Muscle layer of colon (tissue), 2 donors: ENCODE measurements at regions not wholly inside any gene's neighbourhood (a gene's known extent, or its start where the extent isn't known, plus 50 kb on each side); places are given as distances from the start of the nearest gene placed in this dataset.
"Not testable (repeated sequence)": the region's sequence is repeated elsewhere in the genome, so short reads cannot be mapped to it uniquely, and the experiment has no call there.

ENCODE experiments used
- H3K27ac ChIP-seq: one replicate; pipeline ENCODE4 v1.7.0; 2013; ENCODE audit warnings: low read depth, mild to moderate bottlenecking, low read length, moderate library complexity
- H3K27me3 ChIP-seq, 2 donors: one replicate each; pipeline ENCODE4 v1.7.0; 2013; ENCODE audit warnings: low read length in 2 of 2, mild to moderate bottlenecking in 2 of 2; ENCODE audit not compliant: insufficient read depth in 2 of 2, control insufficient read depth in 1 of 2
- H3K36me3 ChIP-seq: one replicate; pipeline ENCODE4 v1.7.0; 2013; ENCODE audit warnings: mild to moderate bottlenecking, low read length; ENCODE audit not compliant: insufficient read depth
- H3K4me1 ChIP-seq: one replicate; pipeline ENCODE4 v1.7.0; 2013; ENCODE audit warnings: mild to moderate bottlenecking, low read length; ENCODE audit not compliant: insufficient read depth
- H3K4me3 ChIP-seq, 2 donors: one replicate each; pipeline ENCODE4 v1.7.0; 2013; ENCODE audit warnings: low read length in 2 of 2, low read depth in 1 of 2, mild to moderate bottlenecking in 1 of 2, moderate library complexity in 1 of 2
- H3K9ac ChIP-seq: one replicate; pipeline ENCODE4 v1.7.0; 2013; ENCODE audit warnings: low read length
- H3K9me3 ChIP-seq: one replicate; pipeline ENCODE4 v1.7.0; 2013; ENCODE audit warnings: mild to moderate bottlenecking, low read length
- donor health status: abdominal sarcoma.
- donor health status: Adenocarcinoma of cecum.

GRCh38 chr15:31433091-31433490 is 106.5 kb downstream of the KLF13 start:
- Histone ChIP-seq H3K27me3 (no peaks in the 10 kb centered on the region), H3K9me3 (no peaks in the 10 kb centered on the region), H3K9ac (no peak overlapping the region), H3K36me3 (no peaks in the 10 kb centered on the region), H3K4me3 (no peak overlapping the region), H3K27ac (no peak overlapping the region), H3K4me1 (peaks cover 10% of the 10 kb centered on the region)

- no peaks in the 10 kb centered on the region for H3K36me3 ChIP-seq
- H3K27me3 ChIP-seq = no peaks in the 10 kb centered on the region
- no peak overlapping the region for H3K9ac ChIP-seq
- no peaks in the 10 kb centered on the region for H3K9me3 ChIP-seq
- H3K27ac ChIP-seq = no peak overlapping the region
- no peak overlapping the region for H3K4me3 ChIP-seq
- H3K4me1 ChIP-seq = peaks cover 10% of the 10 kb centered on the region
Observed at GRCh38 chr15:31433574-31433973, 106.9 kb downstream of the KLF13 start.

DNA sequence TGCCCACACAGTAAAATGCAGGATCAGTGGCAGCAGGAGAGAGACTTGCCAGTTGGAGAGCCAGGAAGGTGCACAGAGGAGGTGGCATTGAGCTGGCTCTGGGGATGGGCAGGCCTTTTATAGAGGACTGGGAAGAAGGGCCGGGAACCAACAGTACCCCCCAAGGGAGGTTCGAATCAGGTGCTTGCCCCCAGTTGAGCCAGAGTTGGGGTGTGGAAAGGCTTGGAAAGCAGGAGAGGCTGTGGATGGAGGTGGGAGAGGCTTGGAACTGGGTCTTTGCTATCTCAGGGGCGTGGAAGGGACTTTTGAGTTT is 107.6 kb downstream of the KLF13 start:
- Histone ChIP-seq H3K27ac (no peak overlapping the region), H3K36me3 (no peaks in the 10 kb centered on the region), H3K4me3 (no peak overlapping the region), H3K27me3 (no peaks in the 10 kb centered on the region), H3K4me1 (peaks cover 10% of the 10 kb centered on the region), H3K9ac (no peak overlapping the region), H3K9me3 (no peaks in the 10 kb centered on the region)

GRCh38 chr15:31434588-31435260 is 108.1 kb downstream of the KLF13 start:
- H3K9me3 ChIP-seq = no peaks in the 10 kb centered on the region
- peaks cover 10% of the 10 kb centered on the region for H3K4me1 ChIP-seq
- H3K9ac ChIP-seq = no peak overlapping the region
- no peaks in the 10 kb centered on the region for H3K36me3 ChIP-seq
- no peaks in the 10 kb centered on the region for H3K27me3 ChIP-seq
- H3K4me3 ChIP-seq = peak overlapping the region in 1 of 2 donors; percentile 44
- no peak overlapping the region for H3K27ac ChIP-seq

DNA sequence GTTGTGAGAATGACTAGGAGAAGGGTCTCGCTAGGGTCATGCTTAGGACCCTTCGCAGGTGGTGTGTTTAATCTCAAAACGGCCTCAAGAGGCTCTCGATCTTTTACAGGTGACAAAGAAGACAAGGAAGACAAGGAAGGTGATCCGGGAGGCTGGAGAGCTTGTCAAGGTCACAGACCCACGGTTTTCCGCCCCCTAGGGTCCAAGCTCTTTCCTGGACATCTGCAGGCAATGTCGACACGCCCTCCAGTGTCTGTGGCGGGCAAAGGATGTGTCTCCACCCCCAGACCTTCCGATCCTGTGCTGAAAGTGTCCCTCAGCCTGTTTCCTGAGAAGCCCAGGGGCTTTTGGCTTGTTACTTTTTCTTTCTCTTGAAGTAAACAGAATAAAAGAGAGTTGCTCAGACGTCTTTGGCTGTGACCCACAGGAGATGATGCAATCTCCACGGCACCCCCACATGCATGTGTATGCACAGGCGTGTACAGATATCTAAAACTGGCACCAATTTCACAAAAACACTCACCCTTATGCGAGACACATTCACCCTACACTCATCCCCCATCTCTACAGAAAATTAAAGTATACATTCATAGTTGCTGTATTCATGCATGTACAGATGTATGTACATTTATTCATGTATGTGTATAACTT is 108.8 kb downstream of the KLF13 start:
- H3K4me1 ChIP-seq = peaks cover 10% of the 10 kb centered on the region
- no peak overlapping the region for H3K27ac ChIP-seq
- H3K4me3 ChIP-seq = peak overlapping the region in 1 of 2 donors; percentile 44
- no peaks in the 10 kb centered on the region for H3K36me3 ChIP-seq
- H3K27me3 ChIP-seq = no peaks in the 10 kb centered on the region
- H3K9ac ChIP-seq = peak overlapping the region; percentile 17
- H3K9me3 ChIP-seq = no peaks in the 10 kb centered on the region

GRCh38 chr15:31435912-31436628 is 109.4 kb downstream of the KLF13 start:
- H3K4me1 ChIP-seq = peaks cover 10% of the 10 kb centered on the region
- no peak overlapping the region for H3K9ac ChIP-seq
- H3K27me3 ChIP-seq = no peaks in the 10 kb centered on the region
- no peaks in the 10 kb centered on the region for H3K9me3 ChIP-seq
- no peaks in the 10 kb centered on the region for H3K36me3 ChIP-seq
- H3K27ac ChIP-seq = no peak overlapping the region
- no peak overlapping the region for H3K4me3 ChIP-seq

- H3K36me3 ChIP-seq = no peaks in the 10 kb centered on the region
- H3K27me3 ChIP-seq = no peaks in the 10 kb centered on the region
- no peaks in the 10 kb centered on the region for H3K9me3 ChIP-seq
- H3K9ac ChIP-seq = no peak overlapping the region
- H3K4me1 ChIP-seq = peaks cover 10% of the 10 kb centered on the region
- no peak overlapping the region for H3K4me3 ChIP-seq
- H3K27ac ChIP-seq = no peak overlapping the region
Observed at GRCh38 chr15:31437686-31438085, 111.1 kb downstream of the KLF13 start.

DNA sequence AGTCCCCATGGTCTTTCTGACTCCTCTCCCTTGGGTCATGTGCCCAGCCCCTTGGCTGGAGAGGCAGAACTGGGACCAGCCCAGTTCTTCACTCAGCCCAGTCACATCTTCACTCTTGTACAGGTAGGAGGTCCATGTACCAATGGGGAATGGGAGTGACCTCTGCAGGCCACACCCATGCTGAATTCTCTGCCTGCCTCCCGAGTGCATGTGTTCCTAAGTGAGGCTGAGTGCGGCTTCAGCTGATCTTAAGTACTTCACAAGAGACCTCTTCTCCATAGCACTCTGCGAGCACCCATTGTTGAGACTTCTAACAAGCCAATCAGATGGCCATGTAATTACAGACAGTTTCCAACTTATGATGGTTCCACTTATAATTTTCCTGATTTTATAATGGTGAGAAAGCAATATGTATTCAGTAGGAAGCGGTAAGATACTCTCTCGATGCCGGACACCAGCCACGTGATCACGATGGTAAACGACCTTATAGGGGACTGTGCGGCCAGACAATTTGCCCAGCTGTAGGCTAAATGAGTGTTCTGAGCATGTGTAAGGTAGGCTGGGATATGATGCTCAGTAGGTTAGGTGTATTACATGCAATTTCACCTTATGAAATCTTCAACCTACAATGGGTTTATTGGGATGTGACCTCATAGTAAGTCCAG is 112.1 kb downstream of the KLF13 start:
- Histone ChIP-seq H3K27ac (no peak overlapping the region), H3K4me3 (no peak overlapping the region), H3K9me3 (no peaks in the 10 kb centered on the region), H3K9ac (no peak overlapping the region), H3K36me3 (no peaks in the 10 kb centered on the region), H3K27me3 (no peaks in the 10 kb centered on the region), H3K4me1 (peaks cover 10% of the 10 kb centered on the region)

DNA sequence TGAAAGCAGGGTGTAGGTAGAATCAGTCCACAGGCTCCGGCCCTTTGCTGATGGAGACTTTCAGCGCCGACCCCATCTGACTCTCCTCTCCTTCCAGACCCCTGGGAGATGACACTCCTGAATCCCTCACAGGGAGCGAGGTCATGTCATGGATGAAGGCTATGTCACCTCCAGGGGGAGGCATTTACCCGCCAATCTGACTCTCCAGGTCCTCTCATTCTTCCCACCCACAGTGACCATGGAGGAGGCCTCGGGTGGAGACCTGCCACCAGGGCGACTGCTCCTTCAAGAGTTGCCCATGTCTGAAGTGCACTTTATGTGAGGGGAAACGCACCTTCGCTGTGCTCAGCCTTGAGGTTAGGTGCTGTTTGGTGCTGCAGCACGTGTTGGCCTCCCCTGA is 112.7 kb downstream of the KLF13 start:
- Histone ChIP-seq H3K4me1 (peaks cover 10% of the 10 kb centered on the region), H3K27ac (no peak overlapping the region), H3K9me3 (no peaks in the 10 kb centered on the region), H3K9ac (no peak overlapping the region), H3K4me3 (no peak overlapping the region), H3K27me3 (no peaks in the 10 kb centered on the region), H3K36me3 (no peaks in the 10 kb centered on the region)

GRCh38 chr15:31440216-31440615 is 113.6 kb downstream of the KLF13 start:
- H3K4me3 ChIP-seq = peak overlapping the region in 1 of 2 donors; percentile 52
- H3K9ac ChIP-seq, H3K27ac ChIP-seq: not testable (repeated sequence)

DNA sequence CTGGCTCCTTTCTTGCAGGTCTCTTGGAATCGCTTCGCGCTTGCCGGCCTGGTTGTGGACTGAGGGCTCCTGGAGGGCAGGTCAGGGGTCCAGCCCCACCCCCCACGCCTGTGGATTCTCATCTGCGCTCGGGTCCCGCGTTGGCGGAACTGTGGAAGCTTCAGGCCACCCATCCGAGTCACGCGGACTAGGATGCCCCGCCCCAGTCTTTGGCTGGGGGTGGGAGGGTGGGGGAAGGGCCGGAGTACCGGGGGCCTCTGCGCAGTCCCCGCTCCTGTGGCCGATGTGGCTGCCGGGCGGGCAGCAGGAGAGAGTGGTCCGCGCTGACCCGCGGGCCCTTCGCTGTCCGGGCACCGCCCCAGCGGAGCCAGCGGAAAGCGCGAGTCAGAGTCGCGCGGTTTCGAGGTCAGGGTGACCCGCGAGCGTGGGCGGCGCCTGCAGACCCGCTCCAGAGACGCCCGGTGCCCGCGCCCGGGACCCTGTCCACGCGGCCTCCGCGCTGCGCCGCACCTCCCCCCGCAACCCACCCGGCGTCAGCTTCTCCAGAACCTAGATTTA is 114.2 kb downstream of the KLF13 start:
- no peaks in the 10 kb centered on the region for H3K27me3 ChIP-seq
- no peaks in the 10 kb centered on the region for H3K36me3 ChIP-seq
- H3K4me3 ChIP-seq = peak overlapping the region; percentile 52 to 58
- H3K9ac ChIP-seq = no peak overlapping the region
- H3K9me3 ChIP-seq = no peaks in the 10 kb centered on the region
- H3K27ac ChIP-seq = peak overlapping the region; percentile 10
- H3K4me1 ChIP-seq = peaks cover under 1% of the 10 kb centered on the region

More at GRCh38 chr15:31440216-31440615, 113.6 kb downstream of the KLF13 start:
- H3K36me3 ChIP-seq, H3K4me1 ChIP-seq, H3K9me3 ChIP-seq, H3K27me3 ChIP-seq: not testable (repeated sequence)
